Stimulated activated CD4-positive, alpha-beta T cell treated with anti-CD3 and anti-CD28 coated beads, TNF-alpha, amount 100 ng/mL, for 4 hours (primary cell): ENCODE measurements at regions not wholly inside any gene's neighbourhood (a gene's known extent, or its start where the extent isn't known, plus 50 kb on each side); places are given as distances from the start of the nearest gene placed in this dataset.
"Not testable (repeated sequence)": the region's sequence is repeated elsewhere in the genome, so short reads cannot be mapped to it uniquely, and the experiment has no call there.

Experiments
- DNase-seq, 3 experiments: peaks; one replicate each; pipeline ENCODE4 v3.0.0-alpha.2; 2020; ENCODE audit warnings: low read depth in 3 of 3

DNA sequence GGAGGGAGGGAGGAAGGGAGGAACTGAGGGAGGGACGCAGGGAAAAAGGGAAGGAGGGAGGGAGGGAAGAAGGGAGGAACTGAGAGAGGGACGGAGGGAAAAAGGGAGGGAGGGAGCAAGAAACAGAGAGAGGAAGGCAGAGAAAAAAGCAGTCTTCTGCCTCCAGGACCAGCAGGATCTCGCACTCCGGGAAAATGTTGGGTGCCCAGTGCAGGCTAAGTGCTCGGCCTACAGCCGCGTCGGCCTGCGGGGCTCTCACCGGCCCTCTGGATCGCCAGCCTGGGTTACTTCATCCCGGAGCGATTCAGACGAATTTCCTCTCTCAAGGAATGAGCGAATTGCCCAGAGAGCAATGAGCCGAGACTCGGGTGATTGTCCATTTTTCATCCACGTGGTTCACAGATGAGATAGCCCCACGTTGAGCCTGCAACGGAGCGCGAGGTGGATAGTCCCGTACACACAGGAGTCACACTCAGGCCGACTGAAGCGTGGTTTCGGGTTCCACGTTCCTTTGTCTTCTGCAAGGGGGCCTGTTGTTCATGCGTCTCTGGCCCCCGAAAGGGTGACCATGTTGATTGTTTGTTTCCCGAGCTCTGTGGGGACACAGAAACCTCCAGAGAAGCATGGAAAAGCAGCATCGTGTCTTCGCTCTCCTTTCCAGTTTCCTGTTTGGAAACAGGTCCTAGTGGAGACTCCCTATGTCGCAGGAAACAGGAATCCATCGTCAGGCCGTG is 1937.1 kb upstream of the DEFB115 start:
- DNase-seq = not testable (repeated sequence)

- not testable (repeated sequence) for DNase-seq
Observed at GRCh38 chr20:29323631-29324515, 1933.6 kb upstream of the DEFB115 start.

- DNase-seq = not testable (repeated sequence)
Observed at GRCh38 chr20:29324516-29325303, 1932.8 kb upstream of the DEFB115 start.

- DNase-seq = no peak
Observed at GRCh38 chr20:29325304-29325640, 1932.2 kb upstream of the DEFB115 start.

- not testable (repeated sequence) for DNase-seq
Observed at GRCh38 chr20:29325781-29326180, 1931.7 kb upstream of the DEFB115 start.

DNA sequence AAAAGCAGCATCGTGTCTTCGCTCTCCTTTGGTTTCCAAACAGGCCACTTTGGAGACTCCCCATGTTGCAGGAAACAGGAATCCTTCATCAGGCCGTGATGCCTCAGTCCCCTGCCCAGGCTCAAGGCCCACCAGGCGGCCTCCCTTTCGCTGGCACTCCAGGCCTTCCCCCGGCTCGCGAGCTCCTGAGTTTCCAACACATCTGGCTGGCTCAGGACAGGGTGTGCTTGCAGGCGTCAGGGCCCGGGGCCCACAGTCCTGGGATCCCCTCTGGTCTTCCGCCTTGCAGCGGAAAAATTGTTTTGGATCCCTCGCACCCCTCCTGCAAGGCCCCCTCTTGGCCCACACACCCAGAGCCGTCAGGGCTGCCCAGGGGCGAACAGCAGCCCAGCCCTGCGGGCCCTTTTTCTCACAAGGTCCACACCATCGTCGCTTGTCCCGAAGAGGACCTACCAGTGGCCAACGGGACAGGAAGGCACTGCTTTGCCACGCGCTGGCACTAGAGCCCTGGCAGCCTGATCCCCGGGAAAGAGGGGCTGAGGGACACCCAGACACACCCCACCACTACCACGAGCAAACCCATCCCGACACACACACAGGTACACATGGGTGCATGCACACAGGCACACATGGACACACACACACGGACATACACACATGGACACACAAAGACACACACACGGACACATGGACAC is 1930.9 kb upstream of the DEFB115 start:
- no peak for DNase-seq

DNA sequence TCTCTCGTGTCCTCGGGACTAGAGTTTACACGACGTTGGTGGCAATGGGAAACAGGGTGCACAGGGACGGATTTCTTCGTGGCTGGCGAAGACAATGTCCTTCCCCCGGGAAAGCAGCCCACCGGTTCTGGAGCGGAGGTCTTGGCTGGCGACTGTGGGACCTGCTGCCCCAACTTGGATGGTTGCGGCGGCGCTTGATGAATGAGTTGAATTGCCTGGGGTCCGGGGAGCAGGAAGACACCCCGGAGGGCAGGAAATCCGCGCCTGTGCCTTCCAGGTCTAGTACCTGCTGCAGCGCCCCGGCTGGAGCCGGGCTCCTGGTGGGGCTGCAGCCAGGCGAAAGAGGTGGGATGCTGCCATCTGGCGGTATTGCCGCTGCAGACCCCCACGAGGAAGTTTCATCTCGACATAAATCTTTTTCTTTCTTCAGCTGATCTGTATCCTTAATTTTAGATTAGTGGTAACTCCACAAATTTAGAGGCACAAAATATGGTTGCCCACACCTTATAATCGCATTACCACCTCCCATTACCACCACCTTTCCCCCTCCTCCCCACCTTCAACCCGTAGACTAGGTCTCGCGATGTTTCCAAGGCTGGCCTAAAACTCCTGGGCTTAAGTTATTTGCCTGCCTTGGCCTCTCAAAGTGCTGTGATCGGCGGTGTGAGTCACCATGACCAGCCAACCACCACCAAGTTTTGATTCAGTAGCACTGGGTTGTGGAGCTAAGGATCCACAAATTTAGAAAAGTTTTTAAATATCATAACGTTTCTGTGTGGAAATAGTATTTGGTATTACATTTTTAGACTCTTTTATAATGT is 1929.7 kb upstream of the DEFB115 start:
- DNase-seq = peak in 1 of 3 experiments; percentile 26

GRCh38 chr20:29330429-29331115 is 1926.9 kb upstream of the DEFB115 start:
- not testable (repeated sequence) for DNase-seq

DNA sequence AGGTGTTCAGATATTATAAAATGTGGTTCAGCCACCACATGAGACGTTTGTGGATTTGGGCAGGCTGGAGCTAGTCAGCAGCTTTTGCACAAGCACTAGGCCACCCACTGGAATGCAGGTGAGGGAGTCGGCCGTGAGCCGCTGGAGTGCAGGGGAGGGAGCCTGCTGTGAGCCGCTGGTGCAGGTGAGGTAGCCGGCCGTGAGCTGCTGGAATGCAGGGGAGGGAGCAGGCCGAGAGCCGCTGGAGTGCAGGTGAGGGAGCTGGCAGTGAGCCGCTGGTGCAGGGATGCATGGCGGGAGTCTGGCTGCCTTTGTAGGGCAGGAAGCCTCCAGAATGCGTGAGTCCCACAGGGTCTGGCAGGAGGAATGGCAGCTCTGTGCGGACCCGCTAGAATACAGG is 1907.6 kb upstream of the DEFB115 start:
- DNase-seq = no peak

DNA sequence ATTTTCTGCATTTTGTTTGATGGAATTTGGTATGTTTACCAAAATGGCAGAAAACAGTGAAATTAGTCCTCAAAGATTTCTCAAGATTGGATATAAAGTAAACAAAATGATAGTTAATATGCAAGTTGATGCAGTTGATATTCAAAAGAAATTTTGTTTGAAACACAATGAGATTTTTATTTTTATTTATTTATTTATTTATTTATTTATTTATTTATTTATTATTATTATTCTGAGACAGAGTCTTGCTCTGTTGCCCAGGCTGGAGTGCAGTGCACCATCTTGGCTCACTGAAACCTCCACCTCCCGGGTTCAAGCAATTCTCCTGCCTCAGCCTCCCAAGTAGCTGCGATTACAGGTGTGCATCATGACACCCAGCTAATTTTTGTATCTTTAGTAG is 1881.5 kb upstream of the DEFB115 start:
- not testable (repeated sequence) for DNase-seq

- DNase-seq = not testable (repeated sequence)
Observed at GRCh38 chr20:29392853-29393252, 1864.6 kb upstream of the DEFB115 start.

DNA sequence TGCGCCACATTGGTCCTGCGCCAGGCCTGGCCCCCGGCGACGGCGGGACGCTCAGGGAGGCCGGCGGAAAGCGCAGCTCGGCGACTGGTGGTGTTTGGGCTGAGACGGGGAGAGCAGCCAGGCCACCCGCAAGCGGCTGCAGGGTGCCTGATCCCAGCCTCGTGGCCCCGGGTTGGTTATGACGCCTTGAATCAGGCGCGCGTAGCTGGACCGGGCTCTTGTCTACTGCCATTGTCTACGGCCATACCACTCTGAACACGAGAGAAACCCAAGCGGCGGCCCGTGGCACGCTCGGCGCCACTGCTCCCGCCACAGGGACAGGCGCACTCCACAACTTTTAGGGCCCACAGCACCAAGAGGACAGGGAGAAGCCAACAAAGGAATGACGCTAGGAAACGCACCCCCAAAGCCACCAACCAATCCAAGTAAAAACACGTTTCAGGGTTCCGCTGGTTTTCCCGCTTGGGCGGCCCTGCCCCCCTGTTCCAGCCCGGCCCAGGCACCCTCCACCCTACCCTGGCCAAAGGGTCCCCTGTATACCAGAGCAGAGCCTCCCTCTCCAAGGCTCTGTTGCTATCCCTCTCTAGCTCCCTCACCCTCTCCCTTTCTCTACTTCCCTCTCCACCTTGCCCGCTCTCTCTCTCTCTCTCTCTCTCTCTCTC is 1849.3 kb upstream of the DEFB115 start:
- no peak for DNase-seq

DNA sequence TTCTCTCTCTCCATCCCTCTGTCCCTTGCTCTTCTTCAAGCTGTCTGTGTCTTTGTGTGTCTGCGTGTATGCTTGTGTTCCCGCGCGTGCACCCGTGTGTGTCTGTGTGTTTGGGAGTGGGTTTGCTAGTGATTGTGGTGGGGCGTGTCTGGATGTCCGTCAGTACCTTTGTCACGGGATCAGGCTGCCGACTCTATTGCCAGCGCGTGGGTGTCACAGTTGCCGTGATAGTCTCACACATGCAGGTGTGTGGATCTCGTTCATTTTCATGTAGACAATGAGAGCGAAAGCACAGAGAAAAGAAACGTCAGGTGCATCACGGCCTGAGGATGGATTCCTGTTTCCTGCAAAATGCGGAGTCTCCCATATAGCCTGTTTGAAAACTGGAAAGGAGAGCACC is 1848.8 kb upstream of the DEFB115 start:
- not testable (repeated sequence) for DNase-seq

DNA sequence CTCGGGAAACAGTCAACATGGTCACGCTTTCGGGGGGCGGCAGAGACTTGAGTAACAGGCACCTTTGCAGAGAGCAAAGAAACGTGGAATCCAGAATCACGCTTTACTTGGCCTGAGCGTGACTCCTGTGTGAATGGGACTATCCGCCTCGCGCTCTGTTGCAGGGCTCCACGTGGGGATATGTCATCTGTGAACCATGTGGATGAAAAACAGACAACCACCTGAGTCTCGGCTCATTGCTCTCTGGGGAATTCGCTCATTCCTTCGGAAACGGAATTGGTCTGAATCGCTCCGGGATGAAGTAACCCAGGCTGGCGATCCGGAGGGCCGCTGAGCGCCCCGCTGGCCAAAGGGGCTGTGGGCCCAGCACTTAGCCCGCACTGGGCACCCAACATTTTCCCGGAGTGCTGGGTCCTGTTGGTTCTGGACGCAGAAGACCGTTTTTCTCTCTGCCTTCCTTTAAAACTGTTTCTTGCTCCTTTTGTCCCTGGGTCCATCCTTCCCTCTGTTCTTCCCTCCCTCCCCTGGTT is 1848.2 kb upstream of the DEFB115 start:
- not testable (repeated sequence) for DNase-seq

- DNase-seq = no peak
Observed at GRCh38 chr20:29409833-29410805, 1847.3 kb upstream of the DEFB115 start.

DNA sequence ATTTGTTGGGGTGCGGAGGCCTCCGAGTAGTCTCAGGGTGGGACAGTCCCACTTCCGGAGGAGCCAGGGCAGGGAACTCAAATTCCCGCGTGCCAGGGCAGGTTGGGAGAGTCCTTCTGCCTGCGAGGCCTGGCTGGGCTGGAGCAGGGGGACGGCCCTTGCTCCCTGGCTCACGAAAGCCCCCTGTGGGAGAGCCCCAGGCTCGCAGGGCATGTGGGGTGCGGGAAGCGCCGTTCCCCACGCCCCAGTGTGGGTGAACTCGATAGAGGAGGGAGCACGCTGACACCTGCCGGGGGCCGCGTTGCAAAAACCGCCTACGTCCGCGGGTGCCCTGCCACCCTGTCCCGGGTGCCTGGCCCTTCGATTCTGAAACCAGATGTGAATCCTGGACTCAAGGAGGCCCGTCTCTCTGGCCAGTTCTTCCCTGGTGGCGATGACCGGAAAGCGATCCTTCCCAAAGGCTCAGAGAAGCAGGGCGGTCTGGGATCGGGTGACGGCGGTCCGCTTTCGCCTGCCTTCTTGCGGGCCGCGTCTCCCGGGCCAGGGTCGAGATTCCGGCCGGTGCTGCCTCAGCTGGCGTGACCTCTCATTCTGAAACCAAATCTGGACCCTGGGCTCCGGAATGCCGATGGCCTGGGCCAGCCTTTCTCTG is 1846.5 kb upstream of the DEFB115 start:
- no peak for DNase-seq

- DNase-seq = not testable (repeated sequence)
Observed at GRCh38 chr20:29411458-29411820, 1846.0 kb upstream of the DEFB115 start.

DNA sequence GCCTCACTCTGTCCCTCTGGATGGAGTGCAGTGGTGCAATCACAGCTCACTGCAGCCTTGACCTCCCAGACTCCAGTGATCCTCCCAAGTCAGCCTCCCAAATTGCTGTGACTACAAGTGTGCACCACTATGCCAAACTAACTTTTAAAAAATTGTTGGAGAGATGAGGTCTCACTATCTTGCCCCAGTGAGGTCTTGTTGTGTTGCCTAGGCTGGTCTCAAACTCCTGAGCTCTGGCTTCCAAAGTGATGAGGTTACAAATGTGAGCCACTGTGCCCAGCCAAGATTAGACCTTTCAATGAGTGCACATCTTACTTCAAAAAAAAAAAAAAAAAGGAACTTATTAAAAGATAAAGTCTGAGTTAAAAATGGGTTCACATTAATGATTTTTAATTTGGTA is 1838.1 kb upstream of the DEFB115 start:
- no peak for DNase-seq
